ENCODE measurements at regions not wholly inside any gene's neighbourhood (a gene's known extent, or its start where the extent isn't known, plus 50 kb on each side); places are given as distances from the start of the nearest gene placed in this dataset.

DNA sequence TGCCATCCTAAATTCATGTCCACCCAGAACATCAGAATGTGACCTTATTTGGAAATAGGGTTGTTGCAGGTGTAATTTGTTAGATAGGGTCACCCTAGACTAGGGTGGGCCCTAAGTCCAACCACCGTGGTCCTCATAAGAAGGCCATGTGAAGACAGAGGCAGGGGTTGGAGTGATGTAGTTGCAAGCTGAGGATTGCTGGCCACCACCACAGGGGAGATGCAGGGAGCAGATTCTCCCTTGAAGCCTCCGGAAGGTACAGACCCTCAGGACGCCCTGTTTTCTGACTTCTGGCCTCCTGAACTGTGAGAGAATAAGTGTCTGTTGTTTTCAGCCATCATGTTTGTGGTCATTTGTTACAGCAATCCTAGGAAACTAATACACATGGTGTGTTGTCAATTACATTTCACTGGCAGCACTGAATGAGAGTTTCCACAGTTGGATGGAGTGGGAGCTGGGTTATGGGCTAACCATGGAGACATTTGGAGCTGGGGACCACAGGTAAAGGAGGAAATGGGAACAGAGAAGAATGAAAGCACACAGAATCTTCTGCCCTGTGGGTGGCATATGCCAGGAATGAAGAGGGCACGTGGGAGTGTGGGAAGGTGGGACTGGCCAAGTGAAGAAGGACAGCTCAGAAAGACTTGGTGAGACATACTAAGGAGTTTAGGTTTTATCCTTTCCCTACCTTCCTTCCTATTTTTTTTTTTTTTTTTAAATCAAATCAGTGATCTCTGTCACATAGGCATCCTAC lies 266.0 kb downstream of the MYCN start:
- DNase-seq (no peak), ATAC-seq (ENCODE audit: poor library complexity) (no peak)
- Mint-ChIP-seq H3K27me3 (peaks cover 4% of the 10 kb centered on the region), H3K36me3 (ENCODE audit: low read depth) (no peaks in the 10 kb centered on the region), H3K4me3 (no peak overlapping the region), H3K27ac (no peak overlapping the region), H3K4me1 (ENCODE audit: low read depth) (no peaks in the 10 kb centered on the region), H3K9me3 (no peaks in the 10 kb centered on the region)
- H3K27ac ChIP-seq (ENCODE audit: low read depth in 1 of 2, low read length in 2 of 2), result no peak overlapping the region
- H3K9me3 ChIP-seq (ENCODE audit: control insufficient read depth in 1 of 2, insufficient read depth in 1 of 2, low read length in 2 of 2), result peaks cover 3 to 7% of the 10 kb centered on the region in 2 experiments
- intact Hi-C loops (cut with DNase I, micrococcal nuclease), result no loop called here
- CTCF ChIA-PET, result no interaction called here
- H3K4me3 ChIP-seq (ENCODE audit: low read length), result no peak overlapping the region
- no peaks in the 10 kb centered on the region for H3K4me1 ChIP-seq (ENCODE audit: insufficient read depth, low read length)
- POLR2A ChIA-PET, result no interaction called here
- no peaks in the 10 kb centered on the region for H3K36me3 ChIP-seq (ENCODE audit: insufficient read depth, low read length)
- no peaks in the 10 kb centered on the region for H3K27me3 ChIP-seq (ENCODE audit: control insufficient read depth in 1 of 2, insufficient read depth in 2 of 2, low read length in 2 of 2)
- TF ChIP-seq, protein P1, sequence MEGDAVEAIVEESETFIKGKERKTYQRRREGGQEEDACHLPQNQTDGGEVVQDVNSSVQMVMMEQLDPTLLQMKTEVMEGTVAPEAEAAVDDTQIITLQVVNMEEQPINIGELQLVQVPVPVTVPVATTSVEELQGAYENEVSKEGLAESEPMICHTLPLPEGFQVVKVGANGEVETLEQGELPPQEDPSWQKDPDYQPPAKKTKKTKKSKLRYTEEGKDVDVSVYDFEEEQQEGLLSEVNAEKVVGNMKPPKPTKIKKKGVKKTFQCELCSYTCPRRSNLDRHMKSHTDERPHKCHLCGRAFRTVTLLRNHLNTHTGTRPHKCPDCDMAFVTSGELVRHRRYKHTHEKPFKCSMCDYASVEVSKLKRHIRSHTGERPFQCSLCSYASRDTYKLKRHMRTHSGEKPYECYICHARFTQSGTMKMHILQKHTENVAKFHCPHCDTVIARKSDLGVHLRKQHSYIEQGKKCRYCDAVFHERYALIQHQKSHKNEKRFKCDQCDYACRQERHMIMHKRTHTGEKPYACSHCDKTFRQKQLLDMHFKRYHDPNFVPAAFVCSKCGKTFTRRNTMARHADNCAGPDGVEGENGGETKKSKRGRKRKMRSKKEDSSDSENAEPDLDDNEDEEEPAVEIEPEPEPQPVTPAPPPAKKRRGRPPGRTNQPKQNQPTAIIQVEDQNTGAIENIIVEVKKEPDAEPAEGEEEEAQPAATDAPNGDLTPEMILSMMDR (IDR thresholded peaks at IDR 0.05), result no peak

DNA sequence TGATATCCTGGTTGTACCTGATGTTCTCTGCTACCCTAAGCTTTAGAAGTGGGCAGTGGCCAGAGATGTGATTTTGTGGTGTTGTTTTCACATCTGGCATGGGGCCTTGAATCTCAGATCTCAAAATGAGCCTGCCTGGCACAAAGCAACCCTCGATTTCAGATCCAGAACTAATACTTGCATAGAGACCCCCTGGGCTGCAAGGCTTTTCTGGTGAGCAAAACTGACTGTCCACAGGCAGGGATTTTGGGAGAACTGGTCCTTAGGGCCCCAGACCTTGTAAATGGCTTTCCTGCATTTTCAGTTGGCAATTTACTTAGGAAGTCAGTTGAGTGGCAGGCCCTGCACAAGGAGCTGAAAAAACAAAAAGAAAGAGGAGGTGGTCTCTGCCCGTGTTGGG lies 265.3 kb downstream of the MYCN start:
- intact Hi-C loops (cut with DNase I, micrococcal nuclease), result no loop called here
- peaks cover 4% of the 10 kb centered on the region for H3K27me3 Mint-ChIP-seq

DNA sequence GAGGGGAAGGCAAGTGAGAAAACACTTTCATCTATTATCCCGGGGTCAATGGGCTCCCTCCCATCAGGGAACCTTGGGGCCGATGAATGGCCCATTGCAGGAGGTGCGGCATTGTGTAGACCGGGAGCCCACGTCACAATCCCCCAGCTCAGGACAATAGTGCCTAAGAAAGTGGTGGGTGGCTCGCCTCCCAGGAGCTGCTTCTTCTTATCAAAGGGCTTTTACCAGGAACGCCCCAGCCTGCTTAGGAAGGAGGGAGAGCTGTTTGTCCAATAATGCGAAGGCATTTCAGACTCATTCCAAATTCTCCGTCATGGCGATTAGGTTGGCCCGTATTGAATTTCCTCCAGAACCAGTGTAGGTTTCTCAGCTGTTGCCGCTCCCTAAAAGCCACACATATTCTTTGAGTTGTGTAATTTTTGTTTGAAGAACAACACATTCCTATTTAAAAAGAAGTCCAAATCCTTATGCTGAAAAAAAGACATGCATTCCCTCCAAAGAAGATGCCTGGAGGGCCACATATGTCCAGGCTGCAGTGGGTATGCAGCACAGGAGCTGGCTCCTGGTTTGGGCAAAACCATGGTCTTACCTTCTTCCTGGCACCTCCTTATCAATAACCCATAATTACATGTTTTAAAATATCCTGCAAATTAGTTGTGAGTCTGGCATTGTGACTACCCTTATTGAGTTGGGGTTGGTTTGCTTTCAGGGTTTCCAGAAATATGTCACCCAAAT lies 264.7 kb downstream of the MYCN start:
- intact Hi-C loops (cut with DNase I, micrococcal nuclease), result no loop called here
- H3K4me1 Mint-ChIP-seq (ENCODE audit: low read depth), result no peaks in the 10 kb centered on the region
- no peak overlapping the region for H3K27ac ChIP-seq (ENCODE audit: low read depth in 1 of 2, low read length in 2 of 2)
- POLR2A ChIA-PET, result no interaction called here
- H3K9me3 Mint-ChIP-seq, result no peaks in the 10 kb centered on the region
- H3K4me1 ChIP-seq (ENCODE audit: insufficient read depth, low read length), result no peaks in the 10 kb centered on the region
- H3K4me3 Mint-ChIP-seq, result no peak overlapping the region
- ATAC-seq (ENCODE audit: poor library complexity), result no peak
- no peaks in the 10 kb centered on the region for H3K36me3 ChIP-seq (ENCODE audit: insufficient read depth, low read length)
- CTCF ChIA-PET, result no interaction called here
- DNase-seq, result no peak
- TF ChIP-seq, protein P1 (IDR thresholded peaks at IDR 0.05), result no peak
- no peaks in the 10 kb centered on the region for H3K36me3 Mint-ChIP-seq (ENCODE audit: low read depth)
- no peak overlapping the region for H3K4me3 ChIP-seq (ENCODE audit: low read length)
- peaks cover 3 to 7% of the 10 kb centered on the region in 2 experiments for H3K9me3 ChIP-seq (ENCODE audit: control insufficient read depth in 1 of 2, insufficient read depth in 1 of 2, low read length in 2 of 2)
- no peak overlapping the region for H3K27ac Mint-ChIP-seq
- H3K27me3 Mint-ChIP-seq, result peaks cover 4% of the 10 kb centered on the region
- H3K27me3 ChIP-seq (ENCODE audit: control insufficient read depth in 1 of 2, insufficient read depth in 2 of 2, low read length in 2 of 2), result no peaks in the 10 kb centered on the region

More for the DNA sequence above, 265.3 kb downstream of the MYCN start:
- H3K27me3 ChIP-seq (ENCODE audit: control insufficient read depth in 1 of 2, insufficient read depth in 2 of 2, low read length in 2 of 2), result no peaks in the 10 kb centered on the region
- Mint-ChIP-seq H3K27ac (no peak overlapping the region), H3K4me3 (no peak overlapping the region), H3K9me3 (no peaks in the 10 kb centered on the region), H3K36me3 (ENCODE audit: low read depth) (no peaks in the 10 kb centered on the region), H3K4me1 (ENCODE audit: low read depth) (no peaks in the 10 kb centered on the region)
- no peak for DNase-seq
- POLR2A ChIA-PET, result no interaction called here
- CTCF ChIA-PET, result no interaction called here
- H3K4me3 ChIP-seq (ENCODE audit: low read length), result no peak overlapping the region
- no peak overlapping the region for H3K27ac ChIP-seq (ENCODE audit: low read depth in 1 of 2, low read length in 2 of 2)
- H3K9me3 ChIP-seq (ENCODE audit: control insufficient read depth in 1 of 2, insufficient read depth in 1 of 2, low read length in 2 of 2), result peaks cover 3 to 7% of the 10 kb centered on the region in 2 experiments
- ATAC-seq (ENCODE audit: poor library complexity), result no peak
- H3K4me1 ChIP-seq (ENCODE audit: insufficient read depth, low read length), result no peaks in the 10 kb centered on the region
- TF ChIP-seq, protein P1 (IDR thresholded peaks at IDR 0.05), result no peak
- H3K36me3 ChIP-seq (ENCODE audit: insufficient read depth, low read length), result no peaks in the 10 kb centered on the region
